DMS79 treated with DMSO at 0.1 percent for 48 hours (cell line): ENCODE measurements at regions not wholly inside any gene's neighbourhood (a gene's known extent, or its start where the extent isn't known, plus 50 kb on each side); places are given as distances from the start of the nearest gene placed in this dataset.
"Not testable (repeated sequence)": the region's sequence is repeated elsewhere in the genome, so short reads cannot be mapped to it uniquely, and the experiment has no call there.

ENCODE experiments used
- DNase-seq: peaks from one replicate; lab custom pipeline; 2025; lab: John Stamatoyannopoulos, UW

DNA sequence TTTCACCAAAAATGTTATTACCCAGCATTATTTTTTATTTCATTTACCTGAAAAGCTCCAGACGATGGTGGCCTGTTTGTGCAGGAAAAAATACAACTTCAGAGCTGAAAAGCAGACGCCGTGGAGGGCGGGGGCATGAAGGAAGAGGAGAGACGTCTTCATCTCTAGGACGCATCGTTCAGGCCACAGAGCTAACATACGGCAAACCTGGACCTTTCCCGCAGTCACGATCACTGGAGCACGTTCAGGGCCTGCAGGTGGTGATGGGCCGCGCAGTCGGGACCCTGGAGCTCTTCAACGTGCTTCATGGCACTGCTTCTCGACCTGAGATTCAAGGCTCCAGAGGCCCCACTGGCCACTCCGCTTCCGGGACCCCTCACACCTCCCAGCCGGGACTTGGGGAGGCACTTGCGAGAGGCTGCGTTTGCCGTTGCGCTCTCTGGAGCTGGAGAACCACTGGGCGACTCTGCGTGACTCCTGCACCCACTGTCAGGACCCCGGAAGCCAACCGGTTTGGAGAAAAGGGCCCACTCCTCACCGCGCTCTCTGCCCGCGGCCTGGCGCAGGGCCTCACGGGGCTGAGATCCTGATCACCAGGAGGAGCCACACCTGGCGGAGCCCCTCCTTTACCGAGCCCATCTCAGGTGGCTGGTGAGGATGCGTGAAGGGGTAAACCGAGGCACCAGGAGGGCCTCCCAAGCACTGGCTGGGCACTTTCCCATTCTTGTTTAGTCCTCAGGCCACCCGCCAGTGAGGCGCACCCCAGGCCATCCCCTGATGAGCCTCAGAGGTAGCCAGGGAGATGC lies 164.4 kb upstream of the AFDN start:
- no peak for DNase-seq

- no peak for DNase-seq
Observed at GRCh38 chr6:167662881-167663205, 163.9 kb upstream of the AFDN start.

- no peak for DNase-seq
Observed at GRCh38 chr6:167663316-167663715, 163.4 kb upstream of the AFDN start.

- DNase-seq, result no peak
Observed at GRCh38 chr6:167663784-167664443, 162.8 kb upstream of the AFDN start.

GRCh38 chr6:167664678-167665660 lies 161.7 kb upstream of the AFDN start:
- DNase-seq, result no peak

- DNase-seq, result no peak
Observed at GRCh38 chr6:167665698-167666330, 160.9 kb upstream of the AFDN start.

DNA sequence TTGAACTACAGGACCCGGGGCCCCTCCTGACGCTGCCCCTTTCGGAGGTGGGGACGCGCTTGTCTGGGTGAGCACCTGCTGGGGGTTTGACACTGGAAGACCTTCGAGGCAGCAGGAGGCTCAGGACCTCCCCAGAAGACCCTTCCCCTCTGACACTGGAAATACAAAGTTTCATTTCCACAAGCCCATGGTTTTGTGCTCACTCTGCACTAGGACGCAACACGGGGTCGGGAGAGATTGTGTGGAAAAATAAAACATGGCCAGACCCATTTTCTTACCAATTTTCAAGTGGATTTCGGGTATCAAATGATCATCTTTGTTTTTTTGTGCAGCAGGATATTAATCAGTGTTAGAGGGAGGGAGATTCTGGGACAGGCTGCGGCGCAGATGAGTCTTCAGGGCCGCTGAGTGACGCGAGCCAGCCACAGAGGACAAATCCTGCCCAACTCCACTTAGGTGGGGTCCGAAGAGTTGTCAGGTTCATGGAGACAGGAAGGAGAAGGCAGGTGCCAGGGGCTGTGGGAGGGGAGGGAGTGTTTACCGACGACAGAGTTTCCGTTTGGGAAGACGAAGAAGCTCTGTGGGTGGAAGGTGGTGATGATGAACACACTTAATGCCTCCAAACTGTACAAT lies 160.0 kb upstream of the AFDN start:
- no peak for DNase-seq

DNA sequence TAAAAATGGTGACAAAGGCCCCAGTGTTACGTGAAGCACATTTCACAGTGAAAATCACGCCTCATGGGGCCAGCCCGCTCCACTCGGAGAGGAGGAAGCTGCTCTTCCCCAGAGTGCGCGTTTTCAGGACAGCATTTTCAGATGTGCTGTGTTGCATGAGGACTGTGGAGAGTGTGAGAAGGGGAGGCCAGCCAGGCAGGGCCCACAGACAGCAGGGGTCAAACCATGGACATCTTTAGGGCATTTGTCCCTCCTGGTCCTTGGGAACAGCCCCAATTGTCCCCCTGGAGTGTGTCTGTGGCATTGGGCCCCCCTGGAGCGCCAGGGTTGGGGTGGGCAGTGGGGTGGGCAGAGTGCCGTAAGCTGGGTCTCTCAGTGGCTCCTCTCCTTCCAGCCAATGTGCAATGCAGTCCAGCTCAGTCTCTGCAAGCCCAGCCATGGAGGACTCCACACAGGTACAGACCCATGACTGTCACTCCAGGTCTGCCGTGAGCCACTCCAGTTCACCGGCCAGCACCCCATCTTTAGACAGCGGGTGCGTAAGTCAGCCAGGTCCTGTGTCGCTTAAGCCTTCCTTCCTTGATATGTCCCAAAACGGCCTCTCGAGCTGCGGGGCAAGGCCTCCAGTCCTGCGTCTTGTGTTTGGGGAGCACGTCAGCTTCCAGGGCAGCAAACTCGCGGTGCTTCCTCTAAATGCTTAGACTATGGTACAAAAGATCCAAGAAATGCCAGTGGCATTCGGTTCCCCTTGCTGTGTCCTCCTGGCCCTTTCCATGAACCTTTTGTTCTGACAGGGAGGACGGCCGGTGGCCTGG lies 159.3 kb upstream of the AFDN start:
- no peak for DNase-seq

DNA sequence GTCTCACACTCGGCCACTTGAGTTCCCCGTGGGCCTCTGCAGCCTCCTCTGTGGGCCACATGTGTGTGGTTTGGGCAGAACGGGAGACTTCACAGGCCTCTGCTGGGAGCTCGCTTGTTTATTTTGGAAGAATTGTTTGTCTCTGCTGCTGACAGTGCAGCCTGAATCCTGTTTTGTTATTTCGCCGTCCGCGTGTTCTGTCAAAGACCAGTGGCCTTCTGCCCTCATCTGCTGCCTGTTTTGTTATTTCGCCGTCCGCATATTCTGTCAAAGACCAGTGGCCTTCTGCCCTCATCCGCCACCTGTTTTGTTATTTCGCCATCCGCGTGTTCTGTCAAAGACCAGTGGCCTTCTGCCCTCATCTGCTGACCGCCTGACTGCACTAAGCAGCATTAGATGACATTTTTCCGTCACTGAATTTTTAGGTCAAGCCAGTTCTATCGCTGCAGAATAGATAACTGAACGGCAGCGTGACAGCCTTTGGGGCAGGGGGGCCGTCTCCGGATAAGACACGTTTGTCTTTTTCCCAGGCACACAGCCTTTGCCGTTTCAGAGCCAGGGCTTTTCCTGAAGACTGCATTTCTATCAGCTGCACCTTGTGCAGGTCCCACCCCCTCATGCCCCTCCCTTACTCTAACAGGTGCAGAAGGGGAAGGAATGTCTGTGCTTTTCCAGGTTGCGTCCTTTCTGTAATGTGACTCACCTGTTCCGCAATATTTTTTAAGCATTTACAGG lies 158.5 kb upstream of the AFDN start:
- DNase-seq, result no peak

- no peak for DNase-seq
Observed at GRCh38 chr6:167668754-167669552, 157.8 kb upstream of the AFDN start.

DNA sequence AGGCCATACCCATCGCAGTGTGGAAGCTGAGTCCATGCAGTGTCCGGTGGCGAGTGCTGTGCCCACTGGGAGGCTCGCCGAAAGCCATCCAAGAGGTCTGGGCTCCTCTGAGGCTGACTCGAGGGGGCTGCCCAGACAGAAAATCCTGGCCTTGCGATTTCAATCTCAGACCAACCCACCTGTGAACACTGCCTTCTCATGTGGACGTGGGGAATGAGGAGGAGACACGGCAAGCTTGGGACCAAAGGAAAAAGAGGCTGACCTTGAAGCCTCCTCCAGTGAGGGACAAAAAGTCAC lies 157.2 kb upstream of the AFDN start:
- DNase-seq, result no peak

- no peak for DNase-seq
Observed at GRCh38 chr6:167669870-167670802, 156.6 kb upstream of the AFDN start.

DNA sequence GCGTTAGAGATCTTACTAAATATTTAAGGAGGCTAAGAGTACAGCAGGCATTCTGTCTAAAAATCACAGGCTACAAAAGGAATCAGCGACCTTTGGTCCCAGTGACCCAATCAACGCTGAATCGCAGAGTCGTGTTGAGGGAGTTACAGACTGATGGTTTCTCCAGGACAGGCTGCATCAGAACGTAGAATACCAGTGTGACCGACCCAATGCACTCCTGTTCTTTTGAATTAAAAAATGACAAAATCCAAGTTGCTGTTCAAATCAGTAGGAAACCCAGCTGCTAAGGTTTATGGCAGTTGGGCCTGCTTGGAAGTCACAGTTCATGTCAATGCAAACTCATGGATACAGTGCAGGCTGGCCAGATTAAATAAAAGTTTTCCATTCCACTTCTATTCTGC lies 155.8 kb upstream of the AFDN start:
- DNase-seq, result no peak

DNA sequence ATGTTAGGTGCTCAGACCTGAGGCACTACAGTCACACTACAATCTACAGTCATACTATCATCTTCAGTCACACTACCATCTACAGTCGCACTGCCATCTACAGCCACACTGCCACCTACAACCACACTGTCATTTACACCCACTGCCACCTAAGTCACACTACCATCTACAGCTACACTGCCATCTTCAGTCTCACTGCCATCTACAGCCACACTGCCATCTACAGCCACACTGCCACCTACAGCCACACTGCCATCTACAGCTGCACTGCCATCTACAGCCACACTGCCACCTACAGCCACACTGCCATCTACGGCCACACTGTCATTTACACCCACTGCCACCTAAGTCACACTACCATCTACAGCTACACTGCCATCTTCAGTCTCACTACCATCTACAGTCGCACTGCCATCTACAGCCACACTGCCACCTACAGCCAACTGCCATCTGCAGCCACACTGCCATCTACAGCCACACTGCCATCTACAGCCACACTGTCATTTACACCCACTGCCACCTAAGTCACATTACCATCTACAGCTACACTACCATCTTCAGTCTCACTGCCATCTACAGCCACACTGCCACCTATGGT lies 155.2 kb upstream of the AFDN start:
- DNase-seq, result not testable (repeated sequence)

DNA sequence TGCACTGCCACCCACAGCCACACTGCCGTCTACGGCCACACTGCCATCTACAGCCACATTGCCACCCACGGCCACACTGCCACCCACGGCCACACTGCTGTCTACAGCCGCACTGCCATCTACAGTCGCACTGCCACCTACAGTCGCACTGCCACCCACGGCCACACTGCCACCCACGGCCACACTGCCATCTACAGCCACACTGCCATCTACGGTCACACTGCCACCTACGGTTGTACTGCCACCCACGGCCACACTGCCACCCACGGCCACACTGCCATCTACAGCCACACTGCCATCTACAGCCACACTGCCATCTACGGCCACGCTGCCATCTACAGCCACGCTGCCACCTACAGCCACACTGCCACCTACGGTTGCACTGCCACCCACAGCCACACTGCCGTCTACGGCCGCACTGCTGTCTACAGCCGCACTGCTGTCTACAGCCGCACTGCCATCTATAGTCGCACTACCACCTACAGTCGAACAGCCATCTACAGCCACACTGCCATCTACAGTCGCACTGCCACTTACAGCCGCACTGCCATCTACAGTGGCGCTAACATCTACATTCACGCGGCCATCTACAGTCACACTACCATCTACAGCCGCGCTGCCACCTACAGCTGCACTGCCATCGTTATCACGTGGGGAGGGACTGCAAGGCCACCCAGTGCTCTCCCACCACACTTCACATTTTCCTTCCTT lies 154.6 kb upstream of the AFDN start:
- DNase-seq, result no peak

GRCh38 chr6:167672738-167673137 lies 154.0 kb upstream of the AFDN start:
- DNase-seq, result no peak

DNA sequence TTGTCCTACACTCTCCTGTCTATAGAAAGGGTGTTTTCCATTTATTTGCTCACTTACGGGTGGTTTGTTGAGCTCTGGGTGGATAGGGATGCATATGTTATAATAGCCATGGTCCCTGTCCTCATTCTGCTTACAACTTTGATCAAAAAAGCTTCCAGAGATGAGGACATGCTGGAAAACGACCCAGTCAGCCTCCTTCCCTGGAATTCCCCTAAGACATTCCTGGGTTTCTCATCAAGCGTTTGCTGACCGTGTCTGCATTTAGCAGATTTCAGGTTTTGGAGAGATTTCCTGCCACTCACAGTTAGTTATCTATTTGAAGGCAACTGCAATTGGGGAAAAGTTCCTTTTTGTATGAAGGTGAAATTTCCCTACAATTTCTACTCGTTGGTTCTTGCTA lies 152.8 kb upstream of the AFDN start:
- DNase-seq, result no peak
